WTC11 (cell line): ENCODE measurements at regions not wholly inside any gene's neighbourhood (a gene's known extent, or its start where the extent isn't known, plus 50 kb on each side); places are given as distances from the start of the nearest gene placed in this dataset.

Experiments used
- ATAC-seq: fragments of 200-7000 bp; cut with Tn5 transposase; 2 replicates; pipeline ENCODE4 v1.10.0; 2021; ENCODE audit warnings: mild to moderate bottlenecking, moderate library complexity
- CTCF ChIA-PET: fragments of 300-600 bp; sonication (Branson Sonifier 250); formaldehyde crosslinking; loops from one replicate; lab custom pipeline; 2021; ENCODE audit warnings: antibody characterized with exemption; lab: Charles Lee
- POLR2A ChIA-PET: fragments of 350-600 bp; sonication (Branson Sonifier 250); formaldehyde crosslinking; loops from one replicate; lab custom pipeline; 2021; ENCODE audit warnings: antibody characterized with exemption; lab: Charles Lee
- DNase-seq: peaks from one replicate; pipeline ENCODE4 v3.0.0; 2021; ENCODE audit warnings: low spot score
- H3K27ac Mint-ChIP-seq: 2 replicates; pipeline ENCODE4 v1.8.0; 2021; ENCODE audit warnings: mixed read lengths
- H3K27me3 Mint-ChIP-seq: 2 replicates; pipeline ENCODE4 v1.8.0; 2021; ENCODE audit warnings: low read depth, mild to moderate bottlenecking, moderate library complexity, mixed read lengths
- H3K36me3 Mint-ChIP-seq: 2 replicates; pipeline ENCODE4 v1.8.0; 2021; ENCODE audit warnings: mixed read lengths
- H3K4me1 Mint-ChIP-seq: 2 replicates; pipeline ENCODE4 v1.8.0; 2022; ENCODE audit warnings: mixed read lengths
- H3K4me3 Mint-ChIP-seq: 2 replicates; pipeline ENCODE4 v1.8.0; 2021; ENCODE audit warnings: mild to moderate bottlenecking, moderate library complexity, mixed read lengths
- H3K9me3 Mint-ChIP-seq: 2 replicates; pipeline ENCODE4 v1.8.0; 2021; ENCODE audit warnings: mixed read lengths
- CBFB ChIP-seq: sonication (generic); formaldehyde crosslinking; IDR thresholded peaks from 2 replicates; pipeline ENCODE4 v1.8.1; 2022; ENCODE audit warnings: mild to moderate bottlenecking, low read depth, missing genetic modification reagents
- CREM ChIP-seq: sonication (generic); formaldehyde crosslinking; IDR thresholded peaks from 2 replicates; pipeline ENCODE4 v1.8.1; 2022; ENCODE audit warnings: mild to moderate bottlenecking, missing genetic modification reagents, moderate library complexity
- EMX1 ChIP-seq: fragments of 250-450 bp; sonication (Bioruptor Pico); IDR thresholded peaks from 2 replicates; pipeline ENCODE4 v1.8.0; 2021; ENCODE audit warnings: mild to moderate bottlenecking
- ERG ChIP-seq: fragments of 250-450 bp; sonication (Bioruptor Pico); IDR thresholded peaks from 2 replicates; pipeline ENCODE4 v1.8.0; 2021; ENCODE audit warnings: mild to moderate bottlenecking
- FOXP1 ChIP-seq: sonication (generic); formaldehyde crosslinking; IDR thresholded peaks from 2 replicates; pipeline ENCODE4 v1.8.0; 2022; ENCODE audit warnings: missing genetic modification reagents, mild to moderate bottlenecking, moderate library complexity, borderline replicate concordance
- FOXP4 ChIP-seq: sonication (generic); formaldehyde crosslinking; IDR thresholded peaks from 2 replicates; pipeline ENCODE4 v1.8.0; 2022; ENCODE audit warnings: mild to moderate bottlenecking, missing genetic modification reagents
- GABPB1 ChIP-seq: sonication (generic); formaldehyde crosslinking; IDR thresholded peaks from 2 replicates; pipeline ENCODE4 v1.8.1; 2023; ENCODE audit warnings: mild to moderate bottlenecking, missing genetic modification reagents
- HMGA2 ChIP-seq: fragments of 250-450 bp; sonication (Bioruptor Pico); IDR thresholded peaks from 2 replicates; pipeline ENCODE4 v1.4.0; 2021; ENCODE audit warnings: mild to moderate bottlenecking, moderate library complexity
- NFE2L1 ChIP-seq: sonication (generic); formaldehyde crosslinking; IDR thresholded peaks from 2 replicates; pipeline ENCODE4 v1.8.1; 2023; ENCODE audit warnings: missing genetic modification reagents
- NFYB ChIP-seq: sonication (generic); formaldehyde crosslinking; conservative IDR thresholded peaks from 2 replicates; pipeline ENCODE4 v1.8.0; 2022; ENCODE audit warnings: low read depth, missing genetic modification reagents
- NR1H2 ChIP-seq: sonication (generic); formaldehyde crosslinking; IDR thresholded peaks from 2 replicates; pipeline ENCODE4 v1.9.0; 2021; ENCODE audit warnings: mild to moderate bottlenecking, moderate library complexity, missing genetic modification reagents
- NR2C2 ChIP-seq: sonication (generic); formaldehyde crosslinking; IDR thresholded peaks from 2 replicates; pipeline ENCODE4 v1.8.0; 2022; ENCODE audit warnings: mild to moderate bottlenecking, missing genetic modification reagents
- RORB ChIP-seq: fragments of 250-450 bp; sonication (Bioruptor Pico); IDR thresholded peaks from 2 replicates; pipeline ENCODE4 v1.9.0; 2021; ENCODE audit warnings: mild to moderate bottlenecking
- SMAD3 ChIP-seq: sonication (generic); formaldehyde crosslinking; IDR thresholded peaks from 2 replicates; pipeline ENCODE4 v1.8.0; 2022; ENCODE audit warnings: missing genetic modification reagents, mild to moderate bottlenecking, borderline replicate concordance
- STAT6 ChIP-seq: sonication (generic); formaldehyde crosslinking; conservative IDR thresholded peaks from 2 replicates; pipeline ENCODE4 v1.8.1; 2023; ENCODE audit warnings: mild to moderate bottlenecking, low read depth, missing genetic modification reagents, moderate library complexity
- ZBTB43 ChIP-seq: sonication (generic); formaldehyde crosslinking; IDR thresholded peaks from 2 replicates; pipeline ENCODE4 v1.8.1; 2023; ENCODE audit warnings: mild to moderate bottlenecking, missing genetic modification reagents
- ZMAT4 ChIP-seq: fragments of 250-450 bp; sonication (Bioruptor Pico); IDR thresholded peaks from 2 replicates; pipeline ENCODE4 v1.9.0; 2021; ENCODE audit warnings: mild to moderate bottlenecking
- ZNF138 ChIP-seq: sonication (generic); formaldehyde crosslinking; conservative IDR thresholded peaks from 2 replicates; pipeline ENCODE4 v1.8.1; 2022; ENCODE audit warnings: mild to moderate bottlenecking, moderate library complexity, missing genetic modification reagents
- ZNF263 ChIP-seq: sonication (generic); formaldehyde crosslinking; IDR thresholded peaks from 2 replicates; pipeline ENCODE4 v1.8.1; 2022; ENCODE audit warnings: low read depth, mild to moderate bottlenecking, moderate library complexity, missing genetic modification reagents
- TF ChIP-seq, protein P1 (sequence below): sonication (generic); formaldehyde crosslinking; IDR thresholded peaks from 2 replicates; pipeline ENCODE4 v1.8.1; 2022; ENCODE audit warnings: missing genetic modification reagents, borderline replicate concordance
- TF ChIP-seq, protein P2 (sequence below): sonication (generic); formaldehyde crosslinking; conservative IDR thresholded peaks from 2 replicates; pipeline ENCODE4 v1.8.1; 2022; ENCODE audit warnings: mild to moderate bottlenecking, missing genetic modification reagents
- TF ChIP-seq, protein P3 (sequence below): sonication (generic); formaldehyde crosslinking; IDR thresholded peaks from 2 replicates; pipeline ENCODE4 v1.8.1; 2022; ENCODE audit warnings: mild to moderate bottlenecking, missing genetic modification reagents, moderate library complexity, borderline replicate concordance
- TF ChIP-seq, protein P4 (sequence below): sonication (generic); formaldehyde crosslinking; IDR thresholded peaks from 2 replicates; pipeline ENCODE4 v1.8.0; 2023; ENCODE audit warnings: missing genetic modification reagents
- TF ChIP-seq, protein P5 (sequence below): sonication (generic); formaldehyde crosslinking; IDR thresholded peaks from 2 replicates; pipeline ENCODE4 v1.8.0; 2022; ENCODE audit warnings: mild to moderate bottlenecking, missing genetic modification reagents

DNA sequence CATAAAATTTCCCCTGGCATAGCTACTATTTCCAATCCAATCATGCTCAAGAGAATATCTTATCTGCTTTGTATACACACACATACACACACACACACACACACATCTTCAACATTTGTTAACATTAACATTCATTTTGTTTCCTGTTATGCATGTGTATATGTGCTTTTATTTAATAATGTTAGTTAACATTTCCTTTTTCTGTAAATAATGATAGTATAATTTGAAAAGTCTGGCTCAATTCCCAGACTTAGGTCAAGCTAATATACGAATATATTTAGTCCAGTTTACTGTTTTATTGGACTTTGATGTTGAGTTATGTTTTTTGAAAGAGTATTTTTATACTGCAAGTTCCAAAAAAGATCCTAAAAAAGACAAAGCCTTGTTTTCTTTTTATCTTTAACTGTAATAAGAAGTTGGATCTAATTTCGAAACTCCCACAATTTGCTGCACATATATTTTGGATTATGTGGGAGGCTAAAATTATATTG is 1072.4 kb downstream of the EFNB2 start:
- Mint-ChIP-seq H3K27ac (no peak overlapping the region), H3K4me3 (no peak overlapping the region), H3K36me3 (peaks cover 5% of the 10 kb centered on the region), H3K9me3 (peaks cover 15% of the 10 kb centered on the region), H3K4me1 (peaks cover 11% of the 10 kb centered on the region), H3K27me3 (peaks cover 3% of the 10 kb centered on the region; the same call in 1 of the 2 replicates)
- DNase-seq, result no peak
- CTCF ChIA-PET, result no interaction called here
- TF ChIP-seq CBFB, result no peak
- TF ChIP-seq NFE2L1, result no peak
- no peak for TF ChIP-seq NFYB (CRISPR knock-in tag)
- TF ChIP-seq ZNF138 (CRISPR knock-in tag), result no peak
- TF ChIP-seq CREM (CRISPR knock-in tag), result no peak
- no peak for TF ChIP-seq ZBTB43
- TF ChIP-seq ZNF263 (CRISPR knock-in tag), result no peak
- no peak for TF ChIP-seq NR2C2
- TF ChIP-seq, protein P1, sequence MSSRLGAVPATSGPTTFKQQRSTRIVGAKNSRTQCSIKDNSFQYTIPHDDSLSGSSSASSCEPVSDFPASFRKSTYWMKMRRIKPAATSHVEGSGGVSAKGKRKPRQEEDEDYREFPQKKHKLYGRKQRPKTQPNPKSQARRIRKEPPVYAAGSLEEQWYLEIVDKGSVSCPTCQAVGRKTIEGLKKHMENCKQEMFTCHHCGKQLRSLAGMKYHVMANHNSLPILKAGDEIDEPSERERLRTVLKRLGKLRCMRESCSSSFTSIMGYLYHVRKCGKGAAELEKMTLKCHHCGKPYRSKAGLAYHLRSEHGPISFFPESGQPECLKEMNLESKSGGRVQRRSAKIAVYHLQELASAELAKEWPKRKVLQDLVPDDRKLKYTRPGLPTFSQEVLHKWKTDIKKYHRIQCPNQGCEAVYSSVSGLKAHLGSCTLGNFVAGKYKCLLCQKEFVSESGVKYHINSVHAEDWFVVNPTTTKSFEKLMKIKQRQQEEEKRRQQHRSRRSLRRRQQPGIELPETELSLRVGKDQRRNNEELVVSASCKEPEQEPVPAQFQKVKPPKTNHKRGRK, result no peak
- no peak for TF ChIP-seq FOXP1 (CRISPR knock-in tag)
- no peak for TF ChIP-seq RORB (CRISPR knock-in tag)
- no peak for TF ChIP-seq ZMAT4 (CRISPR knock-in tag)
- TF ChIP-seq, all 79 proteins: peak for 0
- no peak for ATAC-seq
- POLR2A ChIA-PET, result no interaction called here

DNA sequence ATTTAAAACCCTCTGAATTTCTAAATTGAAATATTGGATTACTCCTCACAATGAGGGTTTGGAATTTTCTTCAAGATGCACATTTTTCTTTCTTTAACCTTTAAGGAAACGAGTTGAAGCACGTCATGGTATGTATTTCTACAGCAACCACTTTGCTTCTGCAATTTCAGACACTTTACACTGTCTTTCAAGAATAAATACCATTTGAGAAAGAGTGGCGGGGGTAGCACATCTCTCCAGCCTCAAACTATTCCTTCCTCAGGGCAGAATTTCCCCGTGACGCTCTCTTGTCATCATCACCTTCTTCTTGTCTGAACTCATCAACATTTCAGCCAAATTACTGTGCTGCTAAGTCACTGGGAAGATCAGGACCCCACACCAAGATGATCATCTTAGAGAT is 1073.4 kb downstream of the EFNB2 start:
- no peaks in the 10 kb centered on the region; the same call in 1 of the 2 replicates for H3K27me3 Mint-ChIP-seq
- POLR2A ChIA-PET, result no interaction called here
- ATAC-seq, result no peak
- TF ChIP-seq SMAD3 (no peak), HMGA2 (CRISPR knock-in tag) (no peak), ZNF263 (CRISPR knock-in tag) (no peak), STAT6 (CRISPR knock-in tag) (no peak), NFYB (CRISPR knock-in tag) (no peak), NFE2L1 (no peak), FOXP4 (CRISPR knock-in tag) (no peak), NR1H2 (CRISPR knock-in tag) (no peak), ERG (no peak), GABPB1 (CRISPR knock-in tag) (no peak), EMX1 (CRISPR knock-in tag) (no peak)
- TF ChIP-seq, protein P2, sequence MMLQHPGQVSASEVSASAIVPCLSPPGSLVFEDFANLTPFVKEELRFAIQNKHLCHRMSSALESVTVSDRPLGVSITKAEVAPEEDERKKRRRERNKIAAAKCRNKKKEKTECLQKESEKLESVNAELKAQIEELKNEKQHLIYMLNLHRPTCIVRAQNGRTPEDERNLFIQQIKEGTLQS (CRISPR knock-in tag), result no peak
- TF ChIP-seq, protein P3, sequence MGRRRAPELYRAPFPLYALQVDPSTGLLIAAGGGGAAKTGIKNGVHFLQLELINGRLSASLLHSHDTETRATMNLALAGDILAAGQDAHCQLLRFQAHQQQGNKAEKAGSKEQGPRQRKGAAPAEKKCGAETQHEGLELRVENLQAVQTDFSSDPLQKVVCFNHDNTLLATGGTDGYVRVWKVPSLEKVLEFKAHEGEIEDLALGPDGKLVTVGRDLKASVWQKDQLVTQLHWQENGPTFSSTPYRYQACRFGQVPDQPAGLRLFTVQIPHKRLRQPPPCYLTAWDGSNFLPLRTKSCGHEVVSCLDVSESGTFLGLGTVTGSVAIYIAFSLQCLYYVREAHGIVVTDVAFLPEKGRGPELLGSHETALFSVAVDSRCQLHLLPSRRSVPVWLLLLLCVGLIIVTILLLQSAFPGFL (CRISPR knock-in tag), result no peak
- TF ChIP-seq, protein P4, sequence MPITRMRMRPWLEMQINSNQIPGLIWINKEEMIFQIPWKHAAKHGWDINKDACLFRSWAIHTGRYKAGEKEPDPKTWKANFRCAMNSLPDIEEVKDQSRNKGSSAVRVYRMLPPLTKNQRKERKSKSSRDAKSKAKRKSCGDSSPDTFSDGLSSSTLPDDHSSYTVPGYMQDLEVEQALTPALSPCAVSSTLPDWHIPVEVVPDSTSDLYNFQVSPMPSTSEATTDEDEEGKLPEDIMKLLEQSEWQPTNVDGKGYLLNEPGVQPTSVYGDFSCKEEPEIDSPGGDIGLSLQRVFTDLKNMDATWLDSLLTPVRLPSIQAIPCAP (CRISPR knock-in tag), result no peak
- TF ChIP-seq, protein P5, sequence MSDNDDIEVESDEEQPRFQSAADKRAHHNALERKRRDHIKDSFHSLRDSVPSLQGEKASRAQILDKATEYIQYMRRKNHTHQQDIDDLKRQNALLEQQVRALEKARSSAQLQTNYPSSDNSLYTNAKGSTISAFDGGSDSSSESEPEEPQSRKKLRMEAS (CRISPR knock-in tag), result no peak

More for the DNA sequence above, 1073.4 kb downstream of the EFNB2 start:
- Mint-ChIP-seq H3K4me3 (no peak overlapping the region), H3K9me3 (peaks cover 9% of the 10 kb centered on the region), H3K4me1 (peaks cover 11% of the 10 kb centered on the region), H3K36me3 (no peaks in the 10 kb centered on the region), H3K27ac (no peak overlapping the region)
- no peak for DNase-seq
- CTCF ChIA-PET, result no interaction called here
